ENCODE measurements at regions not wholly inside any gene's neighbourhood (a gene's known extent, or its start where the extent isn't known, plus 50 kb on each side); places are given as distances from the start of the nearest gene placed in this dataset.

DNA sequence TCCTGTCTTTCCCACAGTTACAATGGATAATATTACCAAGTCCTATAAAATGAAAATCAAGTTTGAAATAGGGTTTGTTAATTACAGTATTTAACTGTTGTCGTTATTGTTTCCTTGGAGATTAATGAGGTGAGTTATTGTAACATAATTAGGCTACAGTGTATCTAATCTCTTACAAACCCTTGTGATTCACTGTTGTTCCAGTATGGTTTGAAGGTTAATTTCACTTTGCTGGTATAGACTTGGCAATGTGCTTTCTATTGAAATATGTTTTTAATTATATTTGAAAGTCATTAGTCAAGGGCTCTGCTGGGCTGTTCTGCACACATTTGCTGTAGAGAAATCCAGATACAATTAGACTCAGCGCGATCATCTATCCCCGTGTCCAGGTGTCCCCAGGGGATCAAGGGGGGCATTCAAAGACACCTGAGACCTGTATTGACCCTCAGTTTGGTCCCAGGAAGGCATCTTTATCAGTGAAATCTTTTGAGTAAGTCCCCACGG is 624.6 kb upstream of the EEF2KMT start:
- TF ChIP-seq CTCF (IDR thresholded peaks at IDR 0.05) (no peak), POLR2AphosphoS5 (IDR thresholded peaks at IDR 0.05) (no peak), POLR2A (IDR thresholded peaks at IDR 0.05) (no peak)
